OCI-M2 (cell line): ENCODE measurements at regions not wholly inside any gene's neighbourhood (a gene's known extent, or its start where the extent isn't known, plus 50 kb on each side); places are given as distances from the start of the nearest gene placed in this dataset.
"Not testable (repeated sequence)": the region's sequence is repeated elsewhere in the genome, so short reads cannot be mapped to it uniquely, and the experiment has no call there.

Experiments used
- DNase-seq: peaks from one replicate; lab custom pipeline; 2025; ENCODE audit not compliant: unreplicated experiment; lab: John Stamatoyannopoulos, UW

DNA sequence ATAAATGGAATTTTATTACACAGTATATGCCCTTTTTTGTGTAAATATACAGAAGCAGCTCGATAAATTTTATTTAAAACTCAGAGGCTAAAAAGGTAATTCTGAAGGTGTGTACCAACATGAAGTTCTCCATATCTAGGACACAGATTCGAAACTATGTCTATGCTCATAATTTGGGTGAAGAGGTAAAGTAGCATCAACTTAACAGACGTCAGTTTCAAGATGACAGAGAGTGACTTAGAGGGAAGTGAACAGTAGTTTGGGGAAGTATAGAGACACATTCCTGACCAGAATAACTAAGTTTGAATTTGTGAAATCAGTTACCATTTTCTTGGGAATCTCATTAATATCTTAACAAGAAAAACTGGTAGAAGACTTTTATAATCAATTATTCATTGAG is 2493.3 kb downstream of the ARAP2 start:
- no peak for DNase-seq

DNA sequence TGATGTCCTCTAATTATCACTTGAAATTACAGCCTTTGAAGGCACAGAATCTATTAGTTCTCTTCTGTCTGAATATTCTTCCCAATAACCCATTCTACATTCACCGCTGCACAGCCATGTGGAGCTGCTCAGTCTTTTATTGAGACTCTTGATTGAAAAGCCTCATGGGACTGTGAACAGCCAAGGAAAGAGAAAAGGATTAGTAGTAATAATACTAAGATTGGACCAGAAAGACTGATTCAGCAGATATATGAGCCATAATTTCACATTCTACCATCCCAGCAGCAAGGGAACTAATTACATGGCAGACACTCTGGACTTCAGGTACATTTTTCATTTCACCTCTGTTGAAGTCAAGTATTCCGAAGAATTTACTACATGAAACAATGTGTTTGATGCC is 2471.7 kb downstream of the ARAP2 start:
- no peak for DNase-seq

DNA sequence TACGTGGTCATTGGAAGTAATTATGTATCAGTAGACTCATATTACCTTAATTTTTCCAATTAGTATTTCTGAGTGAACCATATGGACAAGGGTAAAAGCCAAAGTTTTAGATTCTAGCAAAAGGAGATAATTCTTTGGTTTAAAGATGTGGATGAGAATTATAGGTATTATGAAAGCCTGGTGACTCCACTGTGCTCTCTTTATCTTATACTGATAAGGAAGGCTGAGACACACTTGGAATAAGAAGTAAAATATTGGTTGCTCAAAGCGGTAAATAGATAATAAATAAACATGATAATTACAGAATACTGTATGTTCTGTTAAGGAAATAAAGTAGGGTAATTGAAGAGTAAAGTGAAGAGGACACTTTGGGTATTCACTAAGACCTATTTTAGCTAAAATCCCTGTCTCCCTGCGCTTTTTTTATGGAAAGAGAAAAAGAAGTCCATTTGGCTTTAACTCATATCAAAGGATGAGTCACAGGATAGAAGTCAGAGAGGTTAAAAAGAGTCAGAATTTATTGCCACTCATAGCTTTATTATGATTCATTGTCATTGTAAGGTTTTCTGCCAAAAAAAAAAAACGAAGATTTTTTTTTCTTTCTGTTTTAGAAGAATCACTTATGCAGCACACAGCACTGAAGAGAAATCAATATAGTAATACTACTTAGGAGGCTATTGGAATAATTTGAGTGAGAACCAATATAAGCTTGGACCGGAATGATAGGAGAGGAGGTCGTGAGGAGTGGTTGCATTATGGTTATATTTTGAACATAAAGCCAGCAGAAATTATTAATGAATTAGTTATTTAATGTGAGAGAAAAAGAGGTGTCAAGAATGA is 2463.1 kb downstream of the ARAP2 start:
- DNase-seq, result no peak

DNA sequence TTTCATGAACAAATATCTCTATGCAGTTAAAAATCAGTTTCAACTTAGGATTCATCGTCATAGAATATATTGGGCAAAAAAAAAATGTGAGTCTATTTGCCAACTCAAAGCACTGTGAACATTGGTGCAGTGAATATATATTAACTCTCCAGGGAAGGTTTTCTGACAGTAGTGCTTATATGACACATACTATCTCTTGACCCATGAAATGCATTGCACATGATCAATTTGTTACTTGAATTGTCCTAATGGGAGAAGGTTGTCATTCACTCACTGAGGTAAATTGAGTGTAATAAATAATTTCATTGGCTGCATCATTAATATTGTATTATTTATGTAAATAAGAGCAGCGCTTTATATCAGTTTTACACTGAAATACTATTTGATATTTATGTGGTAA is 2458.5 kb downstream of the ARAP2 start:
- DNase-seq, result no peak

DNA sequence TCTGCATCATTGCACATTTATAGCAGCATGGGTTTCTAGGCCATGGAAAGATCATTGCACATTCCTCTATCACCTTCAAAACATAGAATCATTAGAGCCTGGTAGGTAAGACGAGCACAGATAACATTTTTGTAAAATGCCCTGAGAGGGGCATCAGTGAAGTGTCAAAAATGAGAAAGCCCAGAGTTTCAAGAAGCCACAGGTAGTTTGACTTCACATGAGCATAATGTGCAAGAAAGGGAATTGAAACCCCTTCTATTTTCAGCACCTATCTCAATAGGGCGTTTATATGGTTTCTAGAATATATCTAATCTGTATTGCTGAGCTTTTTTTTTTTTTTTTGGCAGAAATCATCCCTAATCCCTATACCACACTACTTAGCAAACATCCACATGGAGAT is 2441.7 kb downstream of the ARAP2 start:
- DNase-seq, result no peak

DNA sequence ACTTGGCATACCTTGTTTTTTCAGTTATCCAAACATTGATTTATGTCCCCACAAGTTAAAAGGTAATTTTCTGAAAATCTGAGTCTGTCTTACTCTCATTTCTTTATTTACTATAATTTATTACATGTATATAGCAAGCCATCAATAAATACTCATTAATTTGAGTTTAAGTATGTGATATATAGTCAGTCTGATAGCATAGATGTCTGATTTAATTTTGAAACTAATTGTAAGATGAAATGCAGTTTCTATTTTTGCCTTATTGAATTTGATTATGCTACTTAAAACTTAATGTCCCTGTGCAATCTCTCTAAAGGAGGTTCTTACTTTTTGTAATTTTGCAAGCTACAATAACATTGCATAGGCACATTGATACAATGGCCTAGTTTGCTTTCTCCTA is 2418.6 kb downstream of the ARAP2 start:
- DNase-seq, result no peak

DNA sequence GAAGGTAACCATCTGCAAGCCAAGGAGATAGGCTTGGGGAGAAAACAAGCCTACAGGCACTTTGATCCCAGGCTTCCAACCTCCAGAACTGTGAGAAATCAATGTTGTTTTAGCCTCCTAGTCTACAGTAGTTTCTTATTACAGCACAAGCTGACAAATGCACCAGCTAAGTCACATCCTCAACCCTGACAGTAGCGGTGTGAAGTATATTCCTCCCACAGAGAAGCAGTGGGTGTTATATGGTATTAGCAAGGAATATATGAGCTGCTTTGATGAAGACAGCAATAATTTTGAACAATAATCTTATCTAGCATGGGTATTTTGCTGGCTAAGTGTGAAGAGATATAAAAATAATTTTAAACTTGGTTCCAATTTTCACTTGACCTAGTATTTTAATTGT is 2415.0 kb downstream of the ARAP2 start:
- DNase-seq, result not testable (repeated sequence)

DNA sequence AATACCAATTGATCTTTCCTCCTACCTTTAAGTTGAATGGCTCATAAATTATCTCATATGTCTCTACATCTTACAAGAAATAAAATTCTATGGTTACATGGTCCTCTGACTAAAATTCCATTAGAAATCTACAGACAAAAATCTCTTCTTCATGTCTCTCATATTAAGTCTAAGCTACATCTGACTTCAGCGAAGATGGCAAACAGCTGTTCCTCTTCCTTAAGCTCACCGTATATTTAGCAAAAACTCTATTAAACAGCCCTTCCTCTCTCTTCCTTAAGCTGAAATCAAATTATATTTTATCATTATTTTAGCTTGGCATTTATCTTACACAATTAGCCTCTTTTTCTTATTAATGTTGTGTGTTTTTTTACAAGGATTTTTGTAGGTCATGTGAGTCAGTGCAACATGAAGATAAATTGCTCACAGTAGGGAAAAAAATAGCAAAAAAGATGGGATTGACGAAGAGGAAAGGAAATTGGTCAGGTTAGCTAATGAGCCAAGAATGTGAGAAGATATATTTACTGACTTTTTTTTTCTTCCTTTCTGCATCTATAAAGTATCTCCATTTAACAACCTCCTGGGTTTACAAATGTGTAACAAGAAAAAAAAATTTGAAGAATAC is 2412.8 kb downstream of the ARAP2 start:
- DNase-seq, result no peak

DNA sequence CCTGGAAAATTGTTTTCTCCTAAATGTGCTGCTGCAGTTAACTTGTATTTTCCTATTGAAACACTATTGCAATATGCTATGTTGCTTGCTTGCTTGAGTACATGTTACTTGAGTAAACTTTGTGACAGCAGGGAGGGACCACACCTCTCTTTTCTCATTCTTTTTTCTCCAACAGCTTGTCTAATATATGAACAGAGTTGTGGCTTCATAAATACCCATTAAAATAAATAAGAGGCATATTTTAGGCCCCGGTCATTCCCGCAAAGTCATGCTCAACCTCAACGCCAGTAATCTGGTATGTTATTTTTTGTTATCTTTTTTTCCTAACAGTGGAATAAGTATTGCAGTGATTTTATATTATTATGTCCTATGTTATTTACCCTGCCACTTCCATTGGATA is 2408.6 kb downstream of the ARAP2 start:
- DNase-seq, result not testable (repeated sequence)

DNA sequence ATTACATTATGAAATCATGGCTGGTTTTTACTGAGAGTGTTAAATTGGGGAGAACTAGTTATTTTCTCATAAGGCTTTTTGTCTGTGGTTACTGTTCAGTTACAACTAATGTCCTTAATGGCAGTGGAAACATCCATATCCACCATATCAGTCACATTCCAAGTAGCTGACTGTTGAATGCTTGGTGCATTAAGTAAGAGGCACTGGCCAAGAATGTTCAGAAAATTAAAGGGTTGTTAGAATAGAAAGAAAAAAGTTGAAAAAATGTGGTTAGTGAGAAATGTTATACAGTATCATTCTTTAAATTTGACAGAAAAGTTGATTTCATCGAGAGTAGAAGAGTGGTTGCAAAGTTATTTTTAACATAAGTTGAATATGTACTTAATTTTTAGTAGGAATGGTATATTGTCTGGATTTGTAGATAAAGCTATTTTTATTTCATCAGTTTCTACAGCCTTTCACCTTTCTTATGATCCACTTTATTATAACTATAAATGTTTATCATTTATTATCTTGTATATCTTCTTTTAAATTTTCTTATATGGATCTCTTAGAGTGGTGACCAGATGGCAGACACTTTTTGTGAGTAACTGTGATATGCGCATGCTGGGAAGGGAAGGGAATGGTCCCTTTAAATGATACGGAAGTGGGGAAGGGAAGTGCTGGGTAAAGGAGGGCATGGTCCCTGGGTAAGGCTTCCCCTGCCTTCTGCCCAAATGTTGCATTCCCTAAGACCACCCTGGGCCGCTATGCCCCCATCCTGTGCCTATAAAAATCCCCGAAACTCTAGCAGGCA is 2407.1 kb downstream of the ARAP2 start:
- no peak for DNase-seq

DNA sequence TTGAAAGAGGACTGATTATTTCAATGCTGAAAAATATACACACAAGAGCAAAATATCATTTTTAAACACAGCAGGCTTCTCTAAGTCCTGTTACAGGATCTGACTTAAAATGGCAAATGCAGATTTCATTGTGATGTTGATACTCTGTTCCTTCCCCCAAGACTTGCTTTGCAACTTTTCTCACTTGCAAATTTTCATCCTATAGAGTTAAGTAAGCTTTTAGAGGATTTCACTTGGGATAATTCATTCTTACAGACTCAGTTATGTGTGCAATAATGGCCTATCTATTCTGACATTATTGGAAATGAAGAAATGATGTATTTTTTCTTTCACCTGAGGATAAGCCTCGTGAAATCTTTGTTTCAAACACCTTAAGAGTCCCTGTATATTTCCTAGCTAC is 2403.2 kb downstream of the ARAP2 start:
- DNase-seq, result no peak

DNA sequence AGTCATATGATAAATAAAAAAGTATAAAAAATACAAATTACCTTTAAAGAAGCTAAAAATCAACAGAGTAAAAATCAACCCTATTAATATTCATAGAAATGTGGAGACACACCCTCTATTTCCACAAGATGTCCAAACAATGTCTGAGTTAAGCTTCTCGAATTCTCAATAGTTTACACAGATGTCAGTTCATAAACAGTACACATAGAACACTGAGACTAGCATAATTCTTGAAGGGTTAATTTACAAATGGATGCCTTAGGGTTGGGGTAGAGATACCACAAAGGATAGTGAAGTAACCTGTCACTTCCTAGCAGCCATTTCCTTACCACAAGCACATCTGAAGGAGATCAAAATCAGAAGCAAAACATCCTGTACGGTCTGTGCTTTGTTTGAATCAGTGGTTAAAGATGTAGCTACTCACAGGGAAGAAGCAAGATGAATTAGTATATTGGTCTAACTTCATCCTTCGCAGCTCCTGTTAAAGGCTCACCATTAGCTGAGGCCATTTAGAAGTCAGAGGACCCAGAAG is 2393.9 kb downstream of the ARAP2 start:
- no peak for DNase-seq

DNA sequence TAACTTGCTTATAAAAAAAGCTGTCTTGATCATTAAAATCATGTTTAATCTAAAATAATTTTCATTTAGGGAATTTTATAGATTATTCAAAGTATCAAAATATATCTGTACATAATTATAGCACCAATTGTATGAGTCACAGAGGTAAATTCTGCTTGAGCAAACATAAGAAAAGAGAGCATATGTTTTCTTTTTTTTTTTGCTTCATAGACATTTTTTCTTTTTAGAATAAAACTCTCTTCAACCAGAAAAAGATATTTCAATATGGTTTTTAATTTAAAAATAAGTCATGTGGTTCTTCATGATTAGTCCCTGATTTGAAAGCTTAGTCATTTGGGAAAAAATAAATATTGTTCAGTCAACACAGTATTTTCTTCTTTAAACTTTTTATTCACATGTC is 2390.6 kb downstream of the ARAP2 start:
- not testable (repeated sequence) for DNase-seq

DNA sequence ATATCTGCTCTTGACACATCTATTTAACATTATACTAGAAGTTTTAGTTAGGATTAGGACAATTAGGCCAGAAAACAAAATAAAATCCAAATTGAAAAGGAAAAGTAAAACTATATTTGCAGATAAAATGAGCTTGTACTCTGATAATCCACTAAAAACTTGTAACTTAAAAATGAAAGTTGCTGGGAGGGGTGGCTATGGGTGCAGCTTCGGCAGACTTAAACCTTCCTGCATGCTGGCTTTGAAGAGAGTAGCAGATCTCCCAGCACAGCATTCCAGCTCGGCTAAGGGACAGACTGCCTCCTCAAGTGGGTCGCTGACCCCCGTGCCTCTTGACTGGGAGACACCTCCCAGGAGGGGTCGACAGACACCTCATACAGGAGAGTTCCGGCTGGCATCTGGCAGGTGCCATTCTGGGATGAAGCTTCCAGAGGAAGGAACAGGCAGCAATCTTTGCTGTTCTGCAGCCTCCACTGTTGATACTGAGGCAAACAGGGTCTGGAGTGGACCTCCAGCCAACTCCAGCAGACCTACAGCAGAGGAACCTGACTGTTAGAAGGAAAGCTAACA is 2379.9 kb downstream of the ARAP2 start:
- DNase-seq, result no peak

DNA sequence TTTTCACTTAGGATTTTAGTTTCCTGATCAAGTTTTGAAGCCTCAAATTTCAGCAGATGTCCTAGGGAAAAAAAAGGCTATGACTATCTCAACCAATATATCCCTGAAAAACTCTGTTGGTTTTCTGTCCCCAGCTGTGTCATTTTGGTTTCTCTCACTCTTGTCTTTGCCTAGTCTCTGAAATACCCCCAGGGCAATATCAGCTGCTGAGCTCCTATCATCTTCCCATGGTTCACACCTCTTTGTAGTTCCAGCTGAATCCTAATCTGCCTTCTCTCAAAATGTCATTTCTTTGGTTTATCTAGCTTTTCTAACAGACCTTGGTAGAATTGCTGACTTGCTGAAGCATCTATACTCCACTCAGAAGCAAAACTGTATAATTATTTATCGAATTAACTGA is 2370.5 kb downstream of the ARAP2 start:
- DNase-seq, result no peak

DNA sequence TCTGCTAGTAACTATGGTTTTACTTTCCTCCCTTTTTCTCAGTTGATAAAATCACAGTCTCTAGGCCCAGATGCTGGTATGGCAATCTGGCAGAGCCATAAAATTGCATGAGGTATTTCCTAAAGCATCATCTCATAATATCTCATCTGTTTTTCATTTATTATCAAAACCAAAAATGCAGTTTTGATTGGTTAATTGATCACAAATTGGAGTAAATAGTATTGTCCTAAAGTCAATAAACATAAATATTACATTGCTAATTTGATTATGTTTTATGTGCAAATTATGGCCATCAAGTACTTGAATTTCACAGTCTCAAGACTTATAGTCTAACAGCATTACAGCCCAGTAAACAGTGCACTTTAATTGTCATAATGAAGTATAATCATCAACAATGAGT is 2365.6 kb downstream of the ARAP2 start:
- DNase-seq, result no peak

DNA sequence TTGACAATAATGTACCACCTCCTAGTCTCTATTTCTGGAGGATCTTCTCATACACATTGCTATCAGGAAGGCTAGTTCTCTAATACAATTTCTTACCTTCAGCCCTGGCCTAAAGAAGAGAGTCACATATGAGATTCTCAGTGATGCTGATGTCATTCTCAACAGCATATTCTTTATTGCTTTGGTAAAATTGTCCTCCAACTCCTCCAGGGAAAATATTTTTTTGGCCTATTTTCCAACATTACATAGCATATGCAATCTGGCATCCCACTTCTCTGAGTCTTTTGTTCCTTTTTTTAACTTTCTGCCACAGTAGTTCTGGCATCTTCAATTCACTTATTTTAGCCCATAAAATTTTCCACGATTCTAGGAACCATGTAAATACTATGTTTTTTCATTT is 2363.1 kb downstream of the ARAP2 start:
- DNase-seq, result no peak

DNA sequence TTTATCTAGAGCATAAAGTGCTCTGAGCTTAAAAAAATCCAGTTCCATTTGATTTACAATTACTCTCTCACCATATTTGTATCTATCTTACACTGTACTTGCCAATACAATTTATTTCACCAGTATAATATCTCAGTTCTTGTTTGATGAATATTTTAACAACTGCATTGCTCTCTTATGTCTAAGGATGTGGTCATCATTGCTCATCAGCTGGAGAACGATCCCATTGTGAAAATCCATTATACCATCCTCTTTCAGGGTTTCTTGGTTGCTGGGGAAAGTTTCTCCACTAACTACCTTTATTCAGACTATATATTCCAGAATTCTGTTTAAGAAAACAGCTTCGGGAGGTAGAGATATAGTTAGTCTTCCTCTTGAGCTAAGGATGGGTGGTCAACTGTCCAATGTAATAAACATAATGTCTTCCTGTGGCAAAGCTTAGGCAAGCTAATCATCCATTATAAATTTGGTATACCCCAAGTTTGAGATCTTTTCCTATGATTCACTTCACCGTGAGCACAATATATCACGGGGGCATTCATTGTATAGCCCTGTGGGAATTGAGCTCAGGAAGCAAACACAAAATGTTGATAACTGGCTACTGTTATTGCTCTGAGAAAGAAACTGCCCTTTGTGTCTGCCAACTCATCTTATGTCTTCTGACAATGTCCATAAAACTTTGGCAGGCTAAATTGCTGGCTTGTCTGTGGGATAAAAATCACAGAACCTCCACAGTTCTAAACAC is 2361.9 kb downstream of the ARAP2 start:
- DNase-seq, result no peak

DNA sequence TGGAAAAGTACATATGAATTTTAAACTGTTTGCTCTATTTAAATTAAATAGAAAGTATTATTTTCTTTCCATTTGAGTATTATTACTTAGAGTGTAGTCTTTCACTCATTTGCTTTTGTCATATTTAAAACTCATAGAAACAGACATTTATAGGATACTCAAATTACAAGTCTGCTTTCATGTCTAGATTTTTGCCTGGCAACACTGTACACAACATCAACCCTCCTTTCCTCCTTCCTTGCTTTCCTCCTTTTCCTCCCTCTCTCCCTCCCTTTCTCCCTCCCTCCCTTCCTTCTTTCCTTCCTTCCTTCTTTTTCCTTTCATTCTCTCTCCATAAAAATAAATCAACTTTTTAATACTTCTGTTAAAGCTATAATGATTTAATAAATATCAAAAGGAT is 2361.2 kb downstream of the ARAP2 start:
- no peak for DNase-seq

DNA sequence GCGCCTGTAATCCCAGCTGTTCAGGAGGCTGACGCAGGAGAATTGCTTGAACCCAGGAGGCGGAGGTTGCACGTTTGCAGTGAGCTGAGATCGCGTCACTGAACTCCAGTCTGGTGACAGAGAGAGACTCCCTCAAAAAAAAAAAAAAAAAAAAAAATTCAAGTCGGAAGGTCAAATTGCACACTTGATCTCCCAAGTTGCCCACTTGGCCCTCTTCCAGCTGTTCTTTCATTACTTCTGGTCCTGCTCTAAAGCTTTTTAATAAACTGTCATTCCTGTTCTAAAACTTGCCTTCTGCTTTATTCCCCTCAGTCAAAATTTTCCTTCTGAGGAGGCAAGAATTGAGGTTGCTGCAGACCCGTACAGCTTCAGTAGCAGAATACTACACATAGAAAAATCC is 2358.0 kb downstream of the ARAP2 start:
- no peak for DNase-seq

DNA sequence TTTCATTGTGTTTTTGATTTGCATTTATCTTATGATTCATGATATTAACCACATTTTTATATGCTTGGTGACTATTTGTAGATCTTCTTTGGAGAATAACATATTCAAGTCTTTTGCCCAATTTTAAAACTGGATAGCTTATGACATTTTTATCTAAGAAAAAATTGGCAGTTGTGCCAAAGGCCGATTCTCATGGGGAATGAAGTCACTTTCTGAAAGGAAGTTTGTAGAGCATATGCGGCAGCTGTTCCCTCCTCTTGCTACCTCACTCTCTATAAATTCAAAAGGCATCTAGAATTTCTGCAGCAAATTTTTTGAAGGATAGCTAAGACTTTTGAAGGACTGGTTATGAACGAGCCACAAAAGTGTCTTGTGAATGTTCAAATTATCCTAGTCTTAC is 2353.5 kb downstream of the ARAP2 start:
- DNase-seq, result no peak
